ENCODE measurements at regions not wholly inside any gene's neighbourhood (a gene's known extent, or its start where the extent isn't known, plus 50 kb on each side); places are given as distances from the start of the nearest gene placed in this dataset.

GRCh38 chr5:158159621-158160020 is 300.7 kb upstream of the CLINT1 start:
- TF ChIP-seq CTCF (IDR thresholded peaks at IDR 0.05) (no peak), POLR2A (IDR thresholded peaks at IDR 0.05) (no peak)

All from Peyer's patch (tissue), 4 donors.